H7 (cell line): ENCODE measurements at regions not wholly inside any gene's neighbourhood (a gene's known extent, or its start where the extent isn't known, plus 50 kb on each side); places are given as distances from the start of the nearest gene placed in this dataset.
"Not testable (repeated sequence)": the region's sequence is repeated elsewhere in the genome, so short reads cannot be mapped to it uniquely, and the experiment has no call there.

ENCODE experiments used
- DNase-seq: peaks from one replicate; pipeline ENCODE4 v3.0.0; 2012
- H3K27me3 ChIP-seq: 2 replicates; pipeline ENCODE4 v1.6.0; 2011; ENCODE audit warnings: mild to moderate bottlenecking, low read length; ENCODE audit not compliant: control insufficient read depth, insufficient read depth
- H3K36me3 ChIP-seq: replicated peaks from 2 replicates; pipeline ENCODE4 v1.5.1; 2011; ENCODE audit warnings: low read length; ENCODE audit not compliant: control insufficient read depth, insufficient read depth
- H3K4me3 ChIP-seq: 2 replicates; pipeline ENCODE4 v1.5.1; 2011; ENCODE audit warnings: low read depth, mild to moderate bottlenecking, control low read depth, low read length, moderate library complexity; ENCODE audit not compliant: insufficient read depth

DNA sequence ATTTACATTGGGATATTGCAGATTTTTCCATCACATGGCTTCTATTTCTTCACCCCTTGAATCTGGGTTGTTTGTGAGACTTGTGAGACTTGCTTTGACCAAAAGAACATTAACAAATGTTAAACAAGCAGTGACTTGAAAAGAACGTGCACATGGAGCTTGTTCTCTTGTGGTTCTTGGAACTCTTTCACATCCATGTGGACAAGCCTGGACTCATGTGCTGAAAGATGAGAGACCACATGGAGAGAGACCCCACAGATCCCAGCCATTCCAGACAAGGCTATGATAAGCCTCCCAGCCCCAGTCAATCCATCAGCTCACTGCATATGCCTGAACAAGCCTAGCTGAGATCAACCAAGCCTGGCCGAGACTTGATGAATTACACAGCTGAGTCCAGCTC, 1365.7 kb upstream of the GJE1 start:
- no peaks in the 10 kb centered on the region; the same call in 1 of the 2 replicates for H3K36me3 ChIP-seq
- no peaks in the 10 kb centered on the region; the same call in 1 of the 2 replicates for H3K27me3 ChIP-seq
- no peak overlapping the region for H3K4me3 ChIP-seq
- DNase-seq, result no peak

DNA sequence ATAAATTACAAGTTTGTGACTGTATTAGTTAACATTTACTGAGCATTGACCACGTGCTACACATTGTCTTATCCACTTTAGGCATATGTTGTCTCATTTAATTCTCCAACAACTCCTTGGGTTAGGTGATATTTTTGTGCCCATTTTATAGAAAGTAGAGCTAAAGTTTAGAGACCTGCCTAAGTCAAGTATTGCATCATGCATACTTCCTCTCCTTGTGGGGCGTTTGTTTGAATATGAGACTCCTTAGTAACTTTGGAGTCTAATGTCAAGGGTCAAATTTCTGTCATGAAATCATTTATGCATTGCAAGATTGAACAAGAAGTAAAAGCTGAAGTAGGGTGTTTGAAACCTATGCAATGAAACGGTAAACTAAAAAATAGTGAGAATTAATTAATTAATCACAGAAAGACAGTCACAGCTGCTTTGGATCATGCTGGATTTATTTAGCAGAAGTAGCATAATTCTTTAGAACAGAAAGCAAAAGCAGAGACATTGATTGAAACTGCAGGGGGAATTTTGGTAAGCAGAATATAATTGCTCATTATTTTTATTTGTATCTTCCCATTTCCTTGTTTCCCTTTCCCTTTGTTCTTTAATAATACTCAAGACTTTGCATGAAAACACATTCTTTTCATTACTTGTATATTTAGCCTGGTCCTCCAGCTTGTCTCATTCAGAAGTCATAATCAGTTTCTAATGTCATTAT, 1374.4 kb upstream of the GJE1 start:
- Histone ChIP-seq H3K36me3 (no peaks in the 10 kb centered on the region), H3K4me3 (no peak overlapping the region), H3K27me3 (no peaks in the 10 kb centered on the region)
- DNase-seq, result no peak

DNA sequence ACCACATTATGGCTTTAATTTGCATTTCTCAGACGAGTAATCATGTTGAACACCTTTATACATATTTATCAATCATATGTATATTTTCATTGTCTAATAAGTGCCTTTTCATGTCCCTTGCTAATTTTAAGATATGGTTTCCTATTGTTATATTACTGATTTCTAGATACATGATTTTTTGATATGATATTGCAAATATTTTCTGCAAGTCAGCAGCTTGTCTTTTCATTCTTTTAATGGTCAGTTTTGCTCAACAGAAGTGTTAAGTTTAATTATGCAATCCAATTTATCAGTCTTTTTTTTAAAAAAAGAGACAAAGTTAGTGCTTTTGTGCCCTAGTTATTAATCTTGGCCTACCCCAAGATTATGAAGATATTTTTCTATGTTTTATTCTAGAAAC, 1377.8 kb upstream of the CITED2 start:
- no peaks in the 10 kb centered on the region for H3K36me3 ChIP-seq
- H3K4me3 ChIP-seq, result no peak overlapping the region
- DNase-seq, result no peak
- no peaks in the 10 kb centered on the region for H3K27me3 ChIP-seq

DNA sequence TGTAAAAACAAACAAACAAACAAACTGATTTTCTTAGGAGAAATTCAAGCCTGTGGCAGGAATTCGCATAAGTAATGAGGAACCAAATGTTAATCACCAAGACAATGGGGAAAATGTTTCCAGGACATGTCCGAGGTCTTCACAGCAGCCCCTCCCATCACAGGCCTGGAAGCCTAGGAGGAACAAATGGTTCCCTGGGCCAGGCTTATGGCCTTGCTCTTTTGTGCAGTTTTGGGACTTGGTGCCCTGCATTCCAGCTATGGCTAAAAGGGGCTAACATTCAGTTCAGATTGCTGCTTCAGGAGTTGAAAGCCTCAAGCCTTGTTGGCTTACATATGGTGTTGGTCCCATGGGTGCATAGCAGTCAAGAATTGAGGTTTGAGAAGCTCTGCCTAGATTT, 1372.7 kb upstream of the CITED2 start:
- H3K4me3 ChIP-seq, result no peak overlapping the region
- no peaks in the 10 kb centered on the region for H3K36me3 ChIP-seq
- no peaks in the 10 kb centered on the region for H3K27me3 ChIP-seq
- no peak for DNase-seq

DNA sequence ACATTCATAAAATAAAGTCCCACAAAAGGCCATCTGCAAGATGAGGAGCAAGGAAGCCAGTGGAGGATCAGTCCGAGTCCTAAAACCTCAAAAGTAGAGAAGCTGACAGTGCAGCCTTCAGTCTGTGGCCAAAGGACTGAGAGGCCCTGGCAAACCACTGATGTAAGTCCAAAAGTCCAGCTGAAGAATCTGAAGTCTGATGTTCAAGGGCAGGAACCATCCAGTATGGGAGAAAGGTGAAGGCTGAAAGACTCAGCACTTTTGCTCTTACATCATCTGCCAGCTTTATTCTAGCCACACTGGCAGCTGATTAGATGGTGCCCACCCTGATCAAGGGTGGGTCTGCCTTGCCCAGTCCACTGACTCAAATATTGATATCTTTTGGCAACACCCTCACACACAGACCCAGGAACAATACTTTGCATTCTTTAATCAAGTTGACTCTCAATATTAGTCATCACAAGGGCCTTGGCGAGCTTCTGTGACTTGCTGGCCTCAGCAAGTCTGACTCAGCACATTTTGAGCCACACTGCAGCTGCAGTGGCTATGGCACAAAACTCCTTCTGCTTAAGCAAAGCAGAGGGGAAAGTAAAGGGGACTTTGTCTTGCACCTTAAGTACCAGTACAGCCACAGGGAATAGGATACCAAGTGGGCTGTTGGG, 1370.3 kb upstream of the CITED2 start:
- DNase-seq, result no peak
- Histone ChIP-seq H3K36me3 (no peaks in the 10 kb centered on the region), H3K4me3 (no peak overlapping the region), H3K27me3 (no peaks in the 10 kb centered on the region)

DNA sequence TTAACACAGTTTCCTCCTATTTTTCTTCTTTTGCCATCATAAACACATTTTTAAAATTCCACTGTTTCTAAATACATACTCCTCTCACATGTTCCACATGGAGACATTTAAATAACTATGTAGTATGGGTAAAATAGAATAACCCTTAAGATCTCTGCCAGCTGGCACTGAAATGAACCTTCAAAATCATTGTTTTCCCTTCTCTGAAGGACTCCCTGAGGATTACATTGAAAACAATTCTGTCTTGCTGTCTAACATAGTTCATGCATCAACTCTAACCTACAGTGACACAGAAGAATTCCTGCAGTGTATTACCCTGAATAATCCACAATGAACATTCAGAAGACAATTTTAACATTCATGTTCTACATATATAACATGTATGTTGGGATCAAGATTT, 1361.8 kb upstream of the CITED2 start:
- no peaks in the 10 kb centered on the region for H3K36me3 ChIP-seq
- DNase-seq, result no peak
- H3K27me3 ChIP-seq, result no peaks in the 10 kb centered on the region
- no peak overlapping the region for H3K4me3 ChIP-seq

DNA sequence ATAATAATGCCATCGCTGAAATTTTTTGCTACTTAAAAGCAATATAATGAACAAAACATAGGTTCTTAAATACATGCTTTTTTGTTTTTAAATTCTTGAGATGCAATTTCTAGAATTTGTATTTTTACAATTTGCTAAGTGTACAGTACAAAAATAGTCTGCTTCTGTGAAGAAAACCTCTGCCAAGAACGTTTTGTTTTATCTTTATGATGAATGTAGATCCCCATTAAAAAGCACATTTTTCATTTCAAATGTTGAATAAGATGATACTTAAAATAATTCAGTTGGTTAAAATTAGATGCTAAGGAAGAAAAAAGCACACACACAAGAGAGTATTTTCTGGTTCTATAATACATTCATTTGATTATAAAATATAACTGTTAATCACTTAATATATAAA, 1358.5 kb upstream of the CITED2 start:
- Histone ChIP-seq H3K27me3 (no peaks in the 10 kb centered on the region), H3K36me3 (no peaks in the 10 kb centered on the region), H3K4me3 (no peak overlapping the region)
- no peak for DNase-seq

DNA sequence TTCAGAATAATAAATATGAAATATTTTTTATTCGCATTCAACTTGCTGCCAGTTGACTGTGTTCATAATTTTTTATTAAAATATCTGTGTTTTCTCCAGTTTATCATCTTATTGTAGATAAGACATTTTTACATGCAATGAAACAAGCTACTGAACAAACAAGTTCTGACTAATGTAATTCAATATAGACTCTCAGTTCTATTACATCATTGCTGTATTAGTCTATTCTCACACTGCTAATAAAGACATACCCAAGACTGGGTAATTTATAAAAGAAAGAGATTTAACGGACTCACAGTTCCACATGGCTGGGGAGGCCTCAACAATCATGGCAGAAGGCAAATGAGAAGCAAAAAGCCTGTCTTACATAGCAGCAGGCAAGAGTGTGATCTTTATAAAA, 1357.7 kb upstream of the CITED2 start:
- DNase-seq, result no peak
- no peaks in the 10 kb centered on the region for H3K36me3 ChIP-seq
- H3K4me3 ChIP-seq, result no peak overlapping the region
- H3K27me3 ChIP-seq, result no peaks in the 10 kb centered on the region

DNA sequence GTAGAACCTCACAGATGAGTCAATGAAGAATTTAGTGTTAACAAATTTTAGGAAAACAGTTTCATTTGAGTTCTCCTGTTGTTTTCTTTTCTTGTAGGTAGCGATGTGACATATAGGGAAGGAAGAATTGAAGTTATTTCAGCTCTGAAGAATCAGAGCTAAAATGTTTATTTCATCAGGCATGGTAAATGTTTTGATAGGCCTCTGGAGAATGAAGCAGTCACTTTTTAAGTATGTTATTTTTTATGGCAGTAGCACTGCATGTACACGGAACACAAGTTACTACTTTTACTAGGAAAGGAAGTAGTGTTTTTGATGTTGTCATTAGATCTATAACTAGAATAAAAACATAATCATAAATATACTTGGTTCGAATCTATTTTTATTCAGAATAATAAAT, 1357.3 kb upstream of the CITED2 start:
- no peaks in the 10 kb centered on the region for H3K36me3 ChIP-seq
- H3K27me3 ChIP-seq, result no peaks in the 10 kb centered on the region
- DNase-seq, result no peak
- no peak overlapping the region for H3K4me3 ChIP-seq

DNA sequence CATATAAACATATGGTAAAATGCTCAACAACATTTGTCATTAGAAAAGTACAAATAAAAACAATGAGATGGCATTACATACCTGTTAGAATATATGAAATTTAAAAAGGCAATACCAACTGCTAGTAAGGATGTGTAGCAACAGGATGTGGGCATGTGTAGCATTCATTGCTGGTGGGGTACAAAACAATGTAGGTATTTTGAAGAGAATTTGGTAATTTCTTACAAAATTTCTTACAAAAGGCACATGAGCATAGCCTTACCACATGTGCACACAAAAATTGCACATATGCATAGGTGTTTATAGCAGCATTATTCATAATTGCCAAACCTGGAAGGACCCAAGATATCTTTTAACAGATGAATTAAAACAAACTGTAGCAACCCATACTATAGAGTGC, 1355.1 kb upstream of the CITED2 start:
- no peak overlapping the region for H3K4me3 ChIP-seq
- no peak for DNase-seq
- no peaks in the 10 kb centered on the region for H3K36me3 ChIP-seq
- no peaks in the 10 kb centered on the region for H3K27me3 ChIP-seq

DNA sequence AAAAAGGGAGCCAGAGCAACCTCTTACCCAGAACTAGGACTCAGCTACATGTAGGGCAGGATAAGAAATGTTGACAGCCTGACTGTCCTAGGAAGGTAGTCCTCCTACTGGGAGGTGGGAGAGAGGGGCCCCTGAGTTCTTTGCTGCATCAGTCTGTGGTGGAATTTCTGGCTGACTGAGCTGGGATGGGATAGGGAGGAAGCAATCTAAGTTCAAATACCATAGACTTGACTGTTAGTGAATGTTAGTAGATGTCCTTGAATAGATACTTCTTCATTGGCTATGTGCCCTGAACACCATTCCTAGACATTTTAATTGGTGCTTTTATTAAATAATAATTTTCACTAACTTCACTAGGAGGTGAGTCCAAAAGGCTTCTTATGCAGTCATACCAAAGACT, 1343.6 kb upstream of the CITED2 start:
- Histone ChIP-seq H3K27me3 (no peaks in the 10 kb centered on the region), H3K4me3 (no peak overlapping the region), H3K36me3 (no peaks in the 10 kb centered on the region)
- DNase-seq, result no peak

DNA sequence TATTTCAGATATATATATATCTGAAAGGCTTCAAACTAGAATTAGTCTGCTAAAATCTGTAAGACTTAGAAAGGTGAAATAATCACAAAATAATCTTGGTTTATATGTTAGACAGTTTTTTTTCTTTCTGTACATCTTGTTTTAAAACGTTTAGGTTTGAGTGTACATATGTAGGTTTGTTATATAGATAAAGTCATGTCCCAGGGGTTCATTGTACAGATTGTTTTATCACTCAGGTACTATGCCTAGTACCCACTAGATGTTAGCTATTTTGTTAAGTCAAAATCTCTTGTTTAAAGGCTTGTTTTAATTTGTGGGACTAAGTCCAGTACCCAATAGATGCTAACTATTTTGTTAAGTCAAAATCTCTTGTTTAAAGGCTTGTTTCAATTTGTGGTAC, 1339.0 kb upstream of the CITED2 start:
- no peak for DNase-seq
- Histone ChIP-seq H3K36me3 (no peaks in the 10 kb centered on the region), H3K27me3 (no peaks in the 10 kb centered on the region), H3K4me3 (no peak overlapping the region)

DNA sequence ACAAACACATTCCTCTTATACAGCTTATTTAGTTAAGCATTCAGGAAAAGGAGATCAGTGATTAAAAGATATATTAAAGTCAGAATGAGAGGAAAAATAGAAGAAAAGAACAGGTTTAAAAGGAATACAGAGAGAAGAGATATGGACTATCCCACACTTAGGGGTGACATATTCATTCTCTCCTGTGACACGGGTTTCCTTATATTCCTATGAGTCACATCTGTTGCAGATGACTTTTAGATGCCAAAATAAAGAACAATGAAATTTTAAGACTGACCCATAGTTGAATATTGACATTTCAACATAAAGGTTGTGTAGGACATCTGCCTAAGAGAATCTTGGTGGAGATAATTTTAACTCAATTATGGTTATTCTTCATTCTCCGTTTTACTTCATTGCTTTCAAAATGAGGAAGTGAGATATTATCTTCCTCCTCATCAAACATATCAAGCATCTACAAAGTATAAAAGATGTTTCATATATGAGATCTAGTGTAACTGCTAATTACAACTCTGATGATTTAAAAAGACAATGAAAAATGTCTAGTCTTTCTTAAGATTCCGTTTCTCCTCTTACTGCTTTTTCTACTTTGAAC, 1336.7 kb upstream of the CITED2 start:
- no peak for DNase-seq
- no peaks in the 10 kb centered on the region for H3K36me3 ChIP-seq
- no peak overlapping the region for H3K4me3 ChIP-seq
- no peaks in the 10 kb centered on the region for H3K27me3 ChIP-seq

DNA sequence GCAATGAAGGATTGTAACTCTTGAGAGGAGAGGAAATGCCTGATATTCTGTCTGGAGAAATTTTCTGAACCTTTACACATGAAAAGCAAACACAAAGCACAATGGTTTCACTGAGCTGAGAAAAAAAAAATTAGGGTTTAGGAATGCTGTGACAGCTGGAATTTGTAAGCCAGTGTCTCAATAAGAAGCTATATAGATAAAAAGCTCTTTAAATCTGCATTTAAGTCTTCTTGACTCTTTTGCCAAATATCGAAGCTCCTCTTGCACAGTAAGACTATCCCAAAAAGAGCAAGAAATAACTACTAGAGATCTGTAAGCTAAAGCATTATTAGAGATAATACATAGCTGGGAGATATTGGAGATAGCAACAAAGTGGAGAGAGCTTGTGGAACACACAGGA, 1334.0 kb upstream of the CITED2 start:
- H3K36me3 ChIP-seq, result no peaks in the 10 kb centered on the region
- DNase-seq, result no peak
- H3K27me3 ChIP-seq, result no peaks in the 10 kb centered on the region
- H3K4me3 ChIP-seq, result no peak overlapping the region

DNA sequence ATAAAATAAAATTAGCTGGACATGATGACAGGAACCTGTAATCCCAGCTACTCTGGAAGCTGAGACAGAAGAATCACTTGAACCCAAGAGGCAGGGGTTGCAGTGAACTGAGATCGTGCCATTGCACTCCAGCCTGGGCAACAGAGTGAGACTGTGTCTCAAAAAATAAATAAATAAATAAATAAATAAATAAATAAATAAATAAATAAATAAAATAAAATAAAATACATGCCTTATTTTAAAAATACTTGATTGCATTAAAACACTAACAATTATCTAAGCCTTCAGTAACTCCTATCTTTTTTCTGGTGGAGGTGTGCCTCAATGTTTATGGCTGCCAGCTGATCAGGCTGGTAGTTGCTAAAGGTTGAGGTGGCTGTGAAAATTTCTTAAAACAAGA, 1329.6 kb upstream of the CITED2 start:
- H3K27me3 ChIP-seq, DNase-seq: not testable (repeated sequence)

More for the DNA sequence above, 1329.6 kb upstream of the CITED2 start:
- H3K4me3 ChIP-seq, H3K36me3 ChIP-seq: not testable (repeated sequence)
